Right cardiac atrium (tissue), 5 donors: ENCODE measurements at regions not wholly inside any gene's neighbourhood (a gene's known extent, or its start where the extent isn't known, plus 50 kb on each side); places are given as distances from the start of the nearest gene placed in this dataset.

Source experiments
- ATAC-seq, 2 donors: fragments of 200-7000 bp; cut with Tn5 transposase; one replicate each; pipeline versions ENCODE4 v1.8.0 to v1.9.1; 2020; ENCODE audit warnings: moderate library complexity in 2 of 2, mild to moderate bottlenecking in 1 of 2
- DNase-seq, 3 donors: peaks; one replicate each; pipeline ENCODE4 v3.0.0-alpha.2; 2020
- H3K27ac ChIP-seq: one replicate; pipeline ENCODE4 v1.5.1; 2013; ENCODE audit warnings: mild to moderate bottlenecking, low read length, control low read depth, moderate library complexity
- H3K27me3 ChIP-seq: one replicate; pipeline ENCODE4 v1.6.1; 2013; ENCODE audit not compliant: control insufficient read depth, insufficient read depth
- H3K4me1 ChIP-seq: one replicate; pipeline ENCODE4 v1.6.1; 2013; ENCODE audit warnings: low read length; ENCODE audit not compliant: control insufficient read depth, insufficient read depth
- H3K4me3 ChIP-seq: one replicate; pipeline ENCODE4 v1.5.1; 2013; ENCODE audit warnings: low read length, control low read depth
- H3K9me3 ChIP-seq: one replicate; pipeline ENCODE4 v1.6.1; 2013; ENCODE audit warnings: low read length; ENCODE audit not compliant: control insufficient read depth
- WGBS: extraction: QIAGEN DNeasy Blood & Tissue Kit; methylation state at CpG from one replicate; pipeline ENCODE4 v1.1.7; 2013; 5-methylcytosine and 5-hydroxymethylcytosine counted together
- intact Hi-C, 4 donors: fragments of 100-400 bp; cut with DNase I; formaldehyde crosslinking; loops; one replicate each; pipeline versions ENCODE4 v1.11.0 to v1.14.0; 2022 to 2023
- donor health status: healthy with polysubstance abuse.
- donor health status: DM: no; HTN: yes; CAD: no.
- donor health status: DM: no; HTN: no; CAD: no.
- donor health status: DM: no; HTN: yes; CAD: no; lungs with severe emphysema.
- donor health status: DM: yes; HTN: yes; CAD: no.

DNA sequence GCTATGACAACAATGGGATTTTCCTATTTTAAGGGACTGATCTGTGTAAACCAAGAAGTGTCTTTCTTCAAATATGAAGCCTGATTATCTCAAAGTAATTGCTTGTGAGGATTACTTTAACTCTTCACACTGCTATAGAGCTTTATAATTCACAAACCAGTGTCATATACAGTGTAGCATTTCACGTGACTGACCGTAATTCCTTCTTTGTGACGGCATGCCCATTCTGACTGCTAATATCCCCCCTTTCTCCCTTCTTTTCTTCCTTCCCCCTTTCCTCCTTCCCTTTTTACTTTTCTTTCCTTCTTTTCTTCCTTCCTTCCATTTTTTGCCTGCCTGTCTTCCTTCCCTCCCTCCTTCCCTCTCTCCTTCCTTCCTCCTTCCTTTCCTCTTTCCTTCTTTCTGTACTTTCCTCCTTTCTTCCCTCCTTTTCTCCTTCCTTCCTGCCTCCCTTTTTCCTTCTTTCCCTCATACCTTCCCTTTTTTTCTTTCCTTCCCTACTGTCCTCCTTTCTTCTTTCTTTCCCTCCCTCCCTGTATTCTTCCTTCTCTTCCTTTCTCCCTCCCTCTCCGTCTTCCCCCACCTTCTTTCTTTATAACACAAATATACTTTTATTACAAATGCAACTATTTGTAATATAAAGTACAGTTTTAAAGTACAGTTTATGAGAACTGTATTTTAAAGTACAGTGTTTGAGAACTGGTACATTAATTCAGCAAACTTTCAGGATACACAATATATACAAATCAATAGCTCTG is 75.0 kb upstream of the EXOC2 start:
- Histone ChIP-seq H3K4me1 (no peaks in the 10 kb centered on the region), H3K9me3 (no peaks in the 10 kb centered on the region), H3K27me3 (no peaks in the 10 kb centered on the region), H3K27ac (no peak overlapping the region), H3K4me3 (no peak overlapping the region)
- ATAC-seq (no peak), DNase-seq (no peak)
- WGBS = 86% methylated on average over 4 of the region's 4 CpGs
- intact Hi-C loops = no loop called here

- no peak overlapping the region for H3K27ac ChIP-seq
- ATAC-seq = no peak
- no peak for DNase-seq
- WGBS = 75% methylated on average over 5 of the region's 5 CpGs
- no peaks in the 10 kb centered on the region for H3K27me3 ChIP-seq
- no peak overlapping the region for H3K4me3 ChIP-seq
- no peaks in the 10 kb centered on the region for H3K4me1 ChIP-seq
- no peaks in the 10 kb centered on the region for H3K9me3 ChIP-seq
- intact Hi-C loops = no loop called here
These were observed 73.7 kb upstream of the EXOC2 start for GRCh38 chr6:766625-767024.

DNA sequence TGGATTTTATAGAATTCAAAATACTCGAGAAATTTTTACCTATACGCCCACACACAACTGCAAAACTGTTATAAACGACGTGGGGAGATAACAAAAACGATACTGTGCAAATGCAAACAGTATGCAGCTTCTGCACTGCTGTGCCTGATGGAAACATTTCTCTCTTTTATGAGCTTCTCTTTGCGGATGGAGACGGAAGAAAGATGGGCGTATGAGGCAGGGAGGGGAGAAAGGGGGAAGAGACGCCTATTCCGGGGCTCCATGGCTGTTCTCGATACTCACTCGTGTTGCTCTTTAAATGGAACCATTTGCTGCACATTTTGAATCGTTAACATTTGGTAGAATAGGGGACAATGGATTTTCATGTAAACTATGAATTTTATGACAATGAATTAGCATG is 69.1 kb upstream of the EXOC2 start:
- no peak for ATAC-seq
- Histone ChIP-seq H3K4me3 (no peak overlapping the region), H3K27me3 (no peaks in the 10 kb centered on the region), H3K9me3 (no peaks in the 10 kb centered on the region), H3K4me1 (no peaks in the 10 kb centered on the region), H3K27ac (no peak overlapping the region)
- intact Hi-C loops = no loop called here
- 76% methylated on average over 13 of the region's 13 CpGs for WGBS
- DNase-seq = no peak

GRCh38 chr6:760982-761955 is 68.3 kb upstream of the EXOC2 start:
- no peaks in the 10 kb centered on the region for H3K4me1 ChIP-seq
- H3K27ac ChIP-seq = no peak overlapping the region
- H3K4me3 ChIP-seq = no peak overlapping the region
- ATAC-seq = no peak
- H3K27me3 ChIP-seq = no peaks in the 10 kb centered on the region
- 79% methylated on average over 48 of the region's 48 CpGs for WGBS
- DNase-seq = peak in 1 of 3 donors; percentile 31
- intact Hi-C loops = no loop called here
- H3K9me3 ChIP-seq = no peaks in the 10 kb centered on the region

DNA sequence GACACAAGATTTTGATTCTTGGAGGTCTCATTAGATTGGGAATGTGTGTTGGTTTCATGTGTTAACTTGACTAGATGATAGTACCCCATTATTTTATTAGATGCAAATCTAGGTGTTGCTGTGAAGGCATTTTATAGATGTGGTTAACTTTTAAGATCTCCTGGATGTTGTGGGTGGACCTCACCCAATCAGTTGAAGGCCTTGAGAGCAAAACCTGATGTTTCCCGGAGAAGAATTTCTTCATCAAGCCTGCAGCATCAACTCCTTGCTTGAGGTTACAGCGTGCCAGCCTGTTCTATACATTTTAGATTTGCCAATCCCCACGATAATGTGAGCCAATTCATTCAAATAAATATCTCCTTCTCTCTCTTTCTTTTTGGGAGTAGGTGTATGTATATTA is 66.8 kb upstream of the EXOC2 start:
- no peaks in the 10 kb centered on the region for H3K9me3 ChIP-seq
- ATAC-seq (no peak), DNase-seq (no peak)
- H3K27ac ChIP-seq = no peak overlapping the region
- no peak overlapping the region for H3K4me3 ChIP-seq
- WGBS = 90% methylated on average over 3 of the region's 3 CpGs
- intact Hi-C loops = no loop called here
- H3K27me3 ChIP-seq = no peaks in the 10 kb centered on the region
- H3K4me1 ChIP-seq = no peaks in the 10 kb centered on the region

DNA sequence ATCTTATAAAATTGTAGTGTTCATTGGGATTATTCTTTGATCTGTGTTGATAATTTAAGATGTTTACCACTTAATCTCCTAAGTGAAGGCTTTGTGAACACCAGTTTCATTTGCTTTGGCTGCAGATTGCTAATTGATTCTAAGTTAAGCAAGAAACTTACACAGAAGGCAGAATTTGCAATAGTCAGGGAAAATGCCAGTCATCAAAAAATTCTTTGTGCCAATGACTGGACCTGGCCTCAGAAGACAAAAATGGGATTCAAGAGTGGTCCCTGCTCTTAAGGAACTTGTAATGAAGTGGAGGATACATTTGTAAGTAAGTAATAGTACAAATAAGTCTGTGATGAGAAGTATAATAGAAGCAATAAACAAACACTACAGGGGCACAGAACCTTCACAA is 63.3 kb upstream of the EXOC2 start:
- H3K27ac ChIP-seq = no peak overlapping the region
- H3K4me1 ChIP-seq = no peaks in the 10 kb centered on the region
- intact Hi-C loops = no loop called here
- ATAC-seq (no peak), DNase-seq (no peak)
- no peaks in the 10 kb centered on the region for H3K27me3 ChIP-seq
- H3K9me3 ChIP-seq = no peaks in the 10 kb centered on the region
- no peak overlapping the region for H3K4me3 ChIP-seq

DNA sequence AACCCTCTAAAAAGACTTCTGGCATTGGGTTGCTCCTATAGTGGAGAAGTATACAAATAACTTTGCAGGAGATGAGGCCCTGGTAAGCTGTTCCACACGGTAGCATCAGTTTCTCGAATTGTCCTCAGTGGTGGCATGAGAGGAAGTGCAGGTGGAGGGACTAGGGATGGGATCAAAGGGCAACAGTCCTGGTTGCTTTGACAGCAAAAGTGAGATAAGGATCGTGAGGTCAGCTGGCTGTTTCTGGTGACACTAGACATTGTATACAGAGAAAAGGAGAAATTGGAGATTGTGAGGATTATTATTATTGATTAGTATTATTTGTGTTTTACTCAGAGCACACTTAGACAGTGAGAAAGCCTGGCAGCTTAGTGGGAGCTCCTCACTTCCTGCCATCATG is 61.3 kb upstream of the EXOC2 start:
- Histone ChIP-seq H3K27me3 (no peaks in the 10 kb centered on the region), H3K27ac (no peak overlapping the region), H3K9me3 (no peaks in the 10 kb centered on the region), H3K4me3 (no peak overlapping the region), H3K4me1 (no peaks in the 10 kb centered on the region)
- ATAC-seq (no peak), DNase-seq (no peak)
- WGBS = 71% methylated on average over 3 of the region's 3 CpGs
- intact Hi-C loops = no loop called here

DNA sequence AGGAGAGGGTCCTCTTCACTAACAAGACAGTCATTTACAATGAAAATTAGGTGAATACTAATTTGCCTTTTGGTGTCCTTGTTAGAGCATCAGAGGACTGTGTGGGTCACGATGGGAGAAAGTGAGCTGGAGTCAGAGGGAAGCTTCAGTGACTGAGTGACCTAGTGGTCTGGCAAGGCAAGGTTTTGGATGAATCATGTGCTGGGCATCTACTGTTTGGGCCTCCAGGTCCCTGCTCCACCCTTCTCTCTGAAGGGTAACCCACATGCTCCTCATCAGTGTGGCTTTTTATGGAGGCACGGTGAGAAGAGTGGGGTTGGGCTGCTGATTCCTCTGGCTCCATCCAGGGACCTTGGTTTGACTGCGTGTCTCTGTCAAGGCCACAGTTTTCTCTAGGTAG is 60.5 kb upstream of the EXOC2 start:
- Histone ChIP-seq H3K27ac (no peak overlapping the region), H3K4me3 (no peak overlapping the region), H3K9me3 (no peaks in the 10 kb centered on the region), H3K27me3 (no peaks in the 10 kb centered on the region), H3K4me1 (no peaks in the 10 kb centered on the region)
- ATAC-seq (no peak), DNase-seq (no peak)
- intact Hi-C loops = no loop called here
- 86% methylated on average over 3 of the region's 3 CpGs for WGBS

DNA sequence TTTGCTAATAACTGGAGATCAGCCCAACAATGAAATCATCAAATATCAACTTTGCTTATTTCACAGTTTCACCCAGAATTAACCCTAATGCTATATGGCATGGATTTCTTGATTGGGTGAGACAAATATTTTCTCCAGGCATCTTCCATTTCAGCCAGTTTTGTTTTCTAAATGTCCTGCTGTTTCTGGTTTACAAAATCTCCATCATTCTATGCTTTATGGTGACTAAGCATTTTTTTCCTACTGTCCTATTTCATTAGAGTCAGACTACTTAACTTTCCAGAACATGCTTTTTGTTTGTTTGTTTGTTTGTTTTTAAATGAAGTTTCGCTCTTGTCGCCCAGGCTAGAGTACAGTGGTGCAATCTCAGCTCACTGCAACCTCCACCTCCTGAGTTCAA is 59.5 kb upstream of the EXOC2 start:
- WGBS = 97% methylated on average over 2 of the region's 2 CpGs
- Histone ChIP-seq H3K4me3 (no peak overlapping the region), H3K27me3 (no peaks in the 10 kb centered on the region), H3K9me3 (no peaks in the 10 kb centered on the region), H3K27ac (no peak overlapping the region), H3K4me1 (no peaks in the 10 kb centered on the region)
- intact Hi-C loops = no loop called here
- DNase-seq = no peak
- ATAC-seq = no peak

GRCh38 chr6:751765-752164 is 58.8 kb upstream of the EXOC2 start:
- no peaks in the 10 kb centered on the region for H3K4me1 ChIP-seq
- WGBS = 54% methylated on average over 4 of the region's 4 CpGs
- DNase-seq = no peak
- no peaks in the 10 kb centered on the region for H3K27me3 ChIP-seq
- no peaks in the 10 kb centered on the region for H3K9me3 ChIP-seq
- intact Hi-C loops = no loop called here
- ATAC-seq = no peak
- no peak overlapping the region for H3K27ac ChIP-seq
- H3K4me3 ChIP-seq = no peak overlapping the region

DNA sequence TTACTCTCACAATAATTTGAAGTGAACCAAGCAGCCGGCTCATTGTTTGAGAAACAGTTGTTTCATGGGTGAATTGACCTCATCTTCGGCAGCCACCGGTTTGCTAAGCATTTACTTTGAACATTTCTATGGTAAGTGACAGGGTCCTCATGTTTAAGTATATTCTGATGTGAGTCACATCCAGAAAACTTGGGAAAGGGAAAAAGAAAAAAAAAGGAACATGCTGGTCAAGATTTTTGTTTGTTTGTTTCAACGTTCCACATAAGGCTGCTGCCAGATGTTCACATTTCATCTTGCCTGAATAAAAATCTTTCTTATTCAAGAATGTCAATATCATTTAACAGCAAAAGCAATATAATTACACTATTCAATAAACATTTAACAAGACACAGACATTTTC is 55.0 kb upstream of the EXOC2 start:
- no peak for ATAC-seq
- Histone ChIP-seq H3K27me3 (no peaks in the 10 kb centered on the region), H3K27ac (no peak overlapping the region), H3K4me1 (no peaks in the 10 kb centered on the region), H3K4me3 (no peak overlapping the region), H3K9me3 (no peaks in the 10 kb centered on the region)
- no peak for DNase-seq
- intact Hi-C loops = no loop called here
- 81% methylated on average over 4 of the region's 4 CpGs for WGBS
